Suppressor macrophage (primary cell): ENCODE measurements at regions not wholly inside any gene's neighbourhood (a gene's known extent, or its start where the extent isn't known, plus 50 kb on each side); places are given as distances from the start of the nearest gene placed in this dataset.
"Not testable (repeated sequence)": the region's sequence is repeated elsewhere in the genome, so short reads cannot be mapped to it uniquely, and the experiment has no call there.

ENCODE experiments used
- DNase-seq, 4 experiments: peaks; one replicate each; pipeline ENCODE4 v3.0.0-alpha.2; 2020 to 2022

GRCh38 chr7:28330384-28331070 lies 81.8 kb upstream of the CREB5 start:
- no peak for DNase-seq

DNA sequence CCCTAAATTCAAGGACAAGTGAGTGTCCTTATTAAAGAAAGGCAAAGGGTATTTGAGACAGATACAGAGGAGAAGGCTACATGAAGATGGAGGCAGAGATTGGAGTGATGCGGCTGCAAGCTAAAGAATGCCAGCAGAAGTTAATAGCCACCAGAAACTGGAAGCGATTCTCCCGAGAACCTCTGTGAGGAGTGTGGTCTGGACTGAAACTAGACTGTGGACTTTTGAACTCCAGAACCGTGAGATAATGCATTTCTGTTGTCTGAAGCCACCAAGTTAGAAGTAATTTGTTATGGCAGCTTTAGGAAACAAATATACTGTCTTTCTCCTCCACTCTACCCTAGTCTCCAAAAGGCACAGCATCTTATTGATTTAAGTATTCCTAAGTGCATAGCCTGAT lies 80.3 kb upstream of the CREB5 start:
- DNase-seq: no peak

DNA sequence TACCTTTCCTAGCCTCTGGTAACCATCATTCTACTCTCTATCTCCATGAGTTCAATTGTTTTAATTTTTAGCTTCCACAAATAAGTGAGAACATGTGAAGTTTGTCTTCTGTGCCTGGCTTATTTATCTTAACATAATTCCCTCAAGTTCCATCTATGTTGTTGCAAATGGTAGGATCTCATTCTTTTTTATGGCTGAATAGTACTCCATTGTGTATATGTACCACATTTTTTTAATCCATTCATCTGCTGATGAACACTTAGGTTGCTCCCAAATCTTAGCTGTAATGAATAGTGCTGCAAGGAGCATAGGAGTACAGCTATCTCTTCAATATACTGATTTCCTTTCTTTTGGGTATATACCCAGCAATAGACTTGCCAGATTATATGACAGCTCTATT lies 78.8 kb upstream of the CREB5 start:
- not testable (repeated sequence) for DNase-seq

- DNase-seq: no peak
Measured at GRCh38 chr7:28336806-28337205, 75.5 kb upstream of the CREB5 start.

GRCh38 chr7:28338041-28338440 lies 74.3 kb upstream of the CREB5 start:
- no peak for DNase-seq

GRCh38 chr7:28343462-28343861 lies 68.9 kb upstream of the CREB5 start:
- no peak for DNase-seq

- DNase-seq: no peak
Measured at GRCh38 chr7:28346256-28346655, 66.1 kb upstream of the CREB5 start.

DNA sequence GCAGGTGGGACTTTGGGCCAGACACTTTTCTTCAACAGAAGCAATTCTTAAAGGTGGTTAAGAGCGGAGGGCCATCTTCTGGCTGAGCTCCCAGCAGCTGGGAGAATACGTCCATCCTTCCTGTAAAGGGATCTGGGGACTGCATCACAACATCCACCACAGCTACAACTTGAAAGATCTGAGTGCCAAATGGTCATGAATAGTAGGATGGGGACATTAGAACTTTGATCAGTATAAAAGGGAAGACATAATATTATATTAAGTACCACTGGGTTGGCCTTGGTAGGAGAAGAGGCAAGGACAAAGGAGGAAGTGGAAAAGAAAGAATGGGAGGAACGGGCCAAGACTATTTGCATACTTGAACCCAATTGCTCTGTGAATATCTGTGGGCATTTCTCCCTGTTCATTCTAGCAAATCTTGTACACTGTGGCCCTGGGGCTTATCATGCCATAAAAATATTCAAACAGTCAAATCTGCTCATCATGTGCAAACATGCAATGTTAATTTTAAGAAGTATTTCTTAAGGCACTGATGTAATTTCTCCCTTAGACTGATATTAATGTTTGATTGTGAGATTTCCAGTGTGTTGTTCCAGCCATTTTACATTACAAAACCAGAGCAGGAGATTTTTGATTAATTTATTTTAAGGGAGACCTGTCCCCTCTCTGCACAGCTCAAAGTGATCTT lies 65.5 kb upstream of the CREB5 start:
- DNase-seq: no peak

DNA sequence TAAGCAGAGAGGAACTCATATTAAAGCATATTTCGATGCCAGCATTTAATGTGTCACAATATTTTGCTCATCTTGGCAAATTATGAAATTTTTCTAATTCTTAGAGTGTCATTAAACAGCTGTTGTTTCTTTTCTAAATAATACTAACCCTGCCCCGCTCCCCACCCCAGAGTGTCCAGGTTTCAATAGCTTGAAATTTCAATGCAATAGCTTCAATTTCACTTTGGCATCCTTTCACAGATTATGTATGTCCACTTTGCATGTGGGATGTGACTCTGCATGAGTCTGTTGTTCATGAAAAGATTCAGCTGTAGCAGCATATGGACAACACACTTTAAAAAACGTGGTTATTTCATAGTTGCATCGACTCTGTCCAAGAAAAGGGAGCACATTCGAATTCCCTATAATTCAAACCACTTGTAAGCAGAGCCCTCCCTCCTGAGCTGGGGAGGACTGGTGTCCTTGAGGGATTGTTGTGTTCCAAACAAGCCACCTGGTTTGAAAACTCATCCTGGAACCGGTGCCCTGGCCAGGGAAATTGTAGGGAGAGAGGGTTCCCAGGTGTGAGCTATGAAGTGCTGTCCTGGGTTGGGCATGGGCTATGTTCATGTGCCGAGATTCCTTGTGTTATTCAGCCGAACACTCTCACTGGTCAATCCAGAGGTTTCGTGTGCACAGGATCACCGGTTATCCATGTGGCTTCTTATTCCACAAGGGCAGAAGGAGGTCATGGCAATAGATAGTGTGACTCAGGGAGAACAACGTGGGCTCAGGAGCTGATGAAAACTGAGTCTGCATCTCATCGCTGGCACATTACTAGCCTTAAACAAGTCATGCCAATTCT lies 64.6 kb upstream of the CREB5 start:
- no peak for DNase-seq

DNA sequence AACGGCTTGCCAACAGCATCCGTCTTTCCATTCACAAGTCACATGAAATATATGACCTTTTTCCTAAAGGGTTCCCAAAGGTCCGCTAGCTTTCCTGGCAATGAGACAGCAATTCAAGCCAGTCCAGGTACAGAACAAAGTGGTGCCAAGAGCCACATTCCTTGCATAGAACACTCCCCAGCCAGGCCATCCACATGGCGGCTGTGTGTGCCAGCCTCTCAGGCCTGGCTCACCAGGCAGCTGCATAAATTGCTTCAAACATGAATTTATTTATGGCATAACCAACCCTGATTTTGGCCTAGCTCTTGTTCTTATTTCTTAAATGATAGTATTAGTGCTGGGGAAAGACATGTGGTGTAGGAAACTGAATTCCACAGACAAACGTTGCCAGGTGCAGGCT lies 63.7 kb upstream of the CREB5 start:
- DNase-seq: no peak

GRCh38 chr7:28349637-28350036 lies 62.7 kb upstream of the CREB5 start:
- DNase-seq: no peak

DNA sequence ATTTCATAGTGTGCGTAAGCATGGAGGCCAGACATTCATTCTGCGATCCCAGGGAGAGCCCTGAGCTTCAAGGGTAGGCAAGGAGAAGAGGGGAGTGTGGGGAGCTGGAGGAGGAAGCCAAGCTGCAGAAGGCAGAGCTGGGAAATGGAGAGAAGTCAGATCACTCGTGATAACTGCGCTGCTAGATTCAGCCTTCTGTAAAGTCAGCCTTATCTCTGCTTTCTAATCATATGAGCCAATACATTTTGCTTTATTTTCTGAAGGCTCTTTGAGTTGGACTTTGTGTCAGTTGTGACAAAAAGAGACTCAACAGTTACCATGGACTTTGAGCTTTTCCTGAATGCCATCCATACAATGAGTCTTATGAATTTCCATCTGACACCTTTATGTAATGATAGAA lies 61.7 kb upstream of the CREB5 start:
- no peak for DNase-seq

DNA sequence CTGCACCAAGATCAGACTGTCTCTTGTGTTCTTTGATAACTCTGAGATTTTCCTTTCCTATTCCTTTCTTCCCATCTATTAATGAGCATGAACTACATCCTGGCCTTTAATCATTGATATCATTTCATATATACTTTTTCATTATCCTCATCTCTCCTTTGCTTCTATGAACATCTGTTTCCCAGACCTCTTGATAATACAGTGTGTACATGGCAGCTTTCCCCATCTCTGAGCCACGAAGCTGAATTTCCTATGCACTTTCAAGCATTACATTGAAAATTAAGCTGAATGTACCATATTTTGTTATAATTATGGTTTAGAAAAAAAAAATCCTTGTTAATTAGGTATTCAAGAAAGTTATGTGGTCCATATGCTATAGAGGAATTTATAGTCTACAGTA lies 60.9 kb upstream of the CREB5 start:
- no peak for DNase-seq

DNA sequence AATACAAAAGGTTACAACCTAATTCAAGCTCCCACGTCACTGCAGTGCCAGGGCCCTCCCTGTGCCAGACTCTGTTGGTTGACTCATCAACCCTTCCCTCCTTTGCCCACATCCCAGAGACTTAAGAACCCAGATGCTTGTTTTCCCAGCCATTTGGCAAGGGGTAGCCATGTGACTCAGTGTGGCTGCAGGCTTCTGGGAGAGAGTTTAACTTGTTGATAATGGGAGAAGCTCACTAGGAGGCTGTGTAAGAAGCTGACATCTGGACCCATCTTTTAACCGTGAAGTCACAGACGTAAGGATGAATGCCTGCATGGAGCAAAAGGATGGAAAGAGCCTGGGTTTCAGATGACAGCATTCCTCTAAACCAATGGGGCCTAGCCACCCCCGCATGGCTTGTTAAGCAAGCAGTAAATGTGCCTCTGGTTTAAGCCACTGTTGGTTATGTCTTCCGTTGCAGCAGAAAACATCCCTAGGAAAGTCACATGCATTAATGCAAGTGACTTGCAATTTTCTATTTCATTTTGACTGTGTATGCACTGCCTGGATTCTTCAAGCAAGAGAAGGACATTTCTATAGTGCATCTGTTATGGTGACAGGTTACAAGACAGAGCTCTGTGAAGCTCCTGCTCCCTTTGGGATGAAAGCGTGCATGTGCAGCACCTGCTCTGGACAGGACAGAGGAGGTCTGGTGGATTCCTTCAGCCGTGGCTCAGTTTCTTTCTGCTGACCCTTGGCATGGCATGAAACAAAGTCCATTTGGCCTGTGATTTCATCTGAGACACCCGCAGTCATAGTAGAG lies 57.5 kb upstream of the CREB5 start:
- no peak for DNase-seq

GRCh38 chr7:28355635-28356319 lies 56.5 kb upstream of the CREB5 start:
- no peak for DNase-seq

DNA sequence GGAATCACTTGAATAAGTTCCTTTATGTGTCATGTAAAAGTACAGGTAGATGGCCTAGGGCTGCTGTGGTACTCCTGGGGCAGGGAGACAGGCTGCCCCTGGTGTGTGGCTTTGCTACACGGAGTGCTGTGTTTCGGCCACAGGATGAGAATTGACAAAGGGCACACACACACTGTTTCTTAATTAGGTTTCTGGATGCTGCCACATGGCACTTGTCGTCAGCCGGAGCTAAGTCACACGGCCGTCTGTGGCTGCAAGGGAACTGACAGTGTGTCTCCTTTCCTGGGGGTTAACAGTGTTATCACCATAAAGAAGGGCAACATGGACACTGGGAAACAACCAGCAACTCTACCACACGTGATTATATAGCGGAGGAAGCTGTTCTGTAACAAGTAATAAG lies 55.7 kb upstream of the CREB5 start:
- DNase-seq: no peak

- no peak for DNase-seq
Measured at GRCh38 chr7:28358423-28358868, 53.9 kb upstream of the CREB5 start.

- no peak for DNase-seq
Measured at GRCh38 chr7:28360739-28361138, 51.6 kb upstream of the CREB5 start.

- no peak for DNase-seq
Measured at GRCh38 chr7:28361551-28361950, 50.8 kb upstream of the CREB5 start.

DNA sequence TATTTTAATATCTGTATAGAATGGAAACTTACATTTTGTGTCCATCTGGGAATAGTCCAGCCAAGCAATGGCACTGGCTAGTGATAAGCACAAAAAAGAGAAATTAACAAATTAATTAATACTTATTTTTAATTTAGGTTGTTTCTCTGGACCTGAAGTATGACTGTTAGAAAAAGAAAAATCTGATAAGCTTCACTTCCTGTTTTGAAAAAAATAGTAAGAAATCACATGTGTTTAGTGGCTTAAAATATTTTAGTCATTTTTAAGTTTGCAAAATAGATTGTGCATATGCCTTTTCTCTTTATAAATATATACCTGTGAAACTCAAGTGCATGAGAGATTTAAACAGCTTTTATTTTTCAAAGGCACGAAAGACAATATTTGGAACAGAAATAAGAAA lies 50.1 kb upstream of the CREB5 start:
- peak in 1 of 4 experiments; percentile 10 for DNase-seq
